Mammary epithelial cell (primary cell): ENCODE measurements at regions not wholly inside any gene's neighbourhood (a gene's known extent, or its start where the extent isn't known, plus 50 kb on each side); places are given as distances from the start of the nearest gene placed in this dataset.

Source experiments
- EZH2 ChIP-seq: IDR thresholded peaks from 2 replicates; pipeline ENCODE4 v1.6.1; 2012; ENCODE audit warnings: low read length, inconsistent platforms, borderline replicate concordance
- TF ChIP-seq, protein P1 (sequence below), 2 donors: IDR thresholded peaks in 1 of 2; conservative IDR thresholded peaks in 1 of 2; 2 replicates each; pipeline ENCODE4 v1.5.1; 2011 to 2012; ENCODE audit warnings: inconsistent platforms in 2 of 2, low read length in 2 of 2, mild to moderate bottlenecking in 2 of 2, control low read depth in 1 of 2, low read depth in 1 of 2; ENCODE audit not compliant: insufficient read depth in 1 of 2; ENCODE audit errors: extremely low read depth in 1 of 2

GRCh38 chrX:10744007-10744406 is 123.6 kb upstream of the MID1 start:
- TF ChIP-seq, protein P1, sequence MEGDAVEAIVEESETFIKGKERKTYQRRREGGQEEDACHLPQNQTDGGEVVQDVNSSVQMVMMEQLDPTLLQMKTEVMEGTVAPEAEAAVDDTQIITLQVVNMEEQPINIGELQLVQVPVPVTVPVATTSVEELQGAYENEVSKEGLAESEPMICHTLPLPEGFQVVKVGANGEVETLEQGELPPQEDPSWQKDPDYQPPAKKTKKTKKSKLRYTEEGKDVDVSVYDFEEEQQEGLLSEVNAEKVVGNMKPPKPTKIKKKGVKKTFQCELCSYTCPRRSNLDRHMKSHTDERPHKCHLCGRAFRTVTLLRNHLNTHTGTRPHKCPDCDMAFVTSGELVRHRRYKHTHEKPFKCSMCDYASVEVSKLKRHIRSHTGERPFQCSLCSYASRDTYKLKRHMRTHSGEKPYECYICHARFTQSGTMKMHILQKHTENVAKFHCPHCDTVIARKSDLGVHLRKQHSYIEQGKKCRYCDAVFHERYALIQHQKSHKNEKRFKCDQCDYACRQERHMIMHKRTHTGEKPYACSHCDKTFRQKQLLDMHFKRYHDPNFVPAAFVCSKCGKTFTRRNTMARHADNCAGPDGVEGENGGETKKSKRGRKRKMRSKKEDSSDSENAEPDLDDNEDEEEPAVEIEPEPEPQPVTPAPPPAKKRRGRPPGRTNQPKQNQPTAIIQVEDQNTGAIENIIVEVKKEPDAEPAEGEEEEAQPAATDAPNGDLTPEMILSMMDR (conservative IDR thresholded peaks at IDR 0.05 in 1 of 2, IDR thresholded peaks at IDR 0.05 in 1 of 2; ENCODE audit: extremely low read depth in 1 of 2, insufficient read depth in 1 of 2, low read depth in 1 of 2, low read length in 2 of 2) = no peak
- no peak for TF ChIP-seq EZH2
